NCI-H1930 (cell line): ENCODE measurements at regions not wholly inside any gene's neighbourhood (a gene's known extent, or its start where the extent isn't known, plus 50 kb on each side); places are given as distances from the start of the nearest gene placed in this dataset.
"Not testable (repeated sequence)": the region's sequence is repeated elsewhere in the genome, so short reads cannot be mapped to it uniquely, and the experiment has no call there.

Experiments
- DNase-seq, 2 experiments: peaks; one replicate each; lab custom pipeline; 2025; lab: John Stamatoyannopoulos, UW

GRCh38 chr12:131475012-131475411, 235.9 kb upstream of the SFSWAP start:
- not testable (repeated sequence) for DNase-seq

DNA sequence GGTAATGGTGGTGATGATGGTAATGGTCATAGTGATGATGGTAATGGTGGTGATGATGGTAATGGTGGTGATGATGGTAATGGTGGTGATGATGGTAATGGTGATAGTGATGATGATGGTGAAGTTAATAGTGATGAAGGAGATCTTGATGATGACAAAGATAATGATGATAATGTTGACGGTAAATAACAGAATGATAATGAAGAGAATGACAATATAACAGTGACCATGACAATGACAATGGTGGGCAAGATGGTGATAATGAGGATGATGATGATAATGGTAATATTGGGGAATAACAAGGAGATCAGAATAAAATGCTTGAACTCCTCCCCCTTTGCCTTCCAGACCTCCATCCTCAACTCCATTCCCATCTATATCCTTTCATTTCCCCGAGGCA, 233.3 kb upstream of the SFSWAP start:
- no peak for DNase-seq

- no peak for DNase-seq
Measured at GRCh38 chr12:131478468-131478867, 232.4 kb upstream of the SFSWAP start.

- DNase-seq, result no peak
Measured at GRCh38 chr12:131482199-131482598, 228.7 kb upstream of the SFSWAP start.

GRCh38 chr12:131482686-131483085, 228.2 kb upstream of the SFSWAP start:
- no peak for DNase-seq

GRCh38 chr12:131486451-131487230, 224.2 kb upstream of the SFSWAP start:
- DNase-seq, result no peak

DNA sequence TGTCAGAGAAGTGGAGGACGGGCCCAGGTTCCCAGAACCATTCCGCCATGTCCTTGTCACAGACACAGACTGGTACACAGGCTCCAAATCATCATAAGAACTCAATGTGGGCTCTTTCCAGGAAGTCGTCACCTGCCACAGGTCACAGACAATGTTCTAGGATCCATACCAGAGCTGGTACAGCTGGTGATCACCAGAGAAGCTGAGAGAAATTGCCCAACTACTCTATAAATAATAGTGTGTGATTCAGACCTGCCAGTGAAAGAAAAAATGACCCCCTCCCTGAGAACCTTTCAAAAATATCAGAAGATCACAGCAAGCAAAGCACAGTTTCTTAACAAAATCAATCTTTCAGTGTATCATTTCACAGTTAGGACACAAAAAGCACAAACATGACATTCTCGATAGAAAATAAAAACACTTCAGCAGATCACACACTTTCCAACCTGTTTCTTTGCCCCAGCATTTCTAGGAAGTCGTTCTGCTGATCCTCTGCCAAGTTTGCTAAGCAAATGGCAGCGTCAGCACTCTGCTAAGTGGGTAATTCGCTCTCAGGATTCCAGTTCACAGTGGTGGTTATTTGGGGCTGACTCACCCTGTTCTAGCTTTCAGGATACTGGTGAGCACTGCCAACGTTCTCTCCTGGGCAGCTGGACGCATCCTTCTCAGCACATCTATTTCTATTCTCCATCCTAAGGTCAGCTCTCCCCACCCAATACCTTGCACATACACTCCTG, 223.3 kb upstream of the SFSWAP start:
- no peak for DNase-seq

DNA sequence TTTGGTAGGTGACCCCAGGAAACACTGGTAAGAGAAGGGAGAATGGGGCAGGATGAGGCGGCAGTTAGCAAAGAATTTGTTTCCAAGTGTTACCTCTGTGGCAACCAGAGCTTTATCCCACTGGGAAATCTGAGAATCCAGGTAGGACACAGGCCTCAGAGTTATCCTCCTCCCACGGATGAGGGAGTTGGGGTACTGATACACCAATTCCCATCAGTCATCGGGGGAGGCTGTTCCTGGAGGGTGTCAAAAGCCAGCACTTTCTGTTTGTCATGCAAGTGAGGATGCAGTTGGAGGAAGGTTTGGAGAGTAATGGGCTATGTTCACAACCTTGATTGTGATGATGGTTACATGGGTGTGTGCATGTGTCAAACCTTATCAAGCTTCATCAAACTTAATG, 221.2 kb upstream of the SFSWAP start:
- DNase-seq, result no peak

DNA sequence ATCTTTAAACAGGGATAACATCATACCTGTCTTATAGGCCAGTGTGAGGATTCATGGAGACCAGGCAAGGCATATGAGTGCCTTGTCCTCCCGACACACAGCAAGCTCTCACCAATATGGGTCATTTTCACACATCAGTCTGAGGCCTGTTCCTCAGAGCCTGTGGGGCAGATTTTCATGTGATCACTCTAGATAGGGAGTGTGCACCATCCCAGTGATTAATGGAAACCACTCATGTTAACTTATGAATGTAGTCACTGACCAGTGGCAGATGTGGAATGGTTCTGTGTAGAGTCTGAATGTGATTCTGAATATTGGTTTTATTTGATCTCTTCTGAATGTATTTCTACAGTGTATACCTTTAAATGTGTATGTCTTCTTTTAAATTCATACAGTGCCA, 219.7 kb upstream of the SFSWAP start:
- no peak for DNase-seq

GRCh38 chr12:131491916-131492490, 218.9 kb upstream of the SFSWAP start:
- DNase-seq, result no peak

GRCh38 chr12:131493068-131493826, 217.6 kb upstream of the SFSWAP start:
- no peak for DNase-seq

DNA sequence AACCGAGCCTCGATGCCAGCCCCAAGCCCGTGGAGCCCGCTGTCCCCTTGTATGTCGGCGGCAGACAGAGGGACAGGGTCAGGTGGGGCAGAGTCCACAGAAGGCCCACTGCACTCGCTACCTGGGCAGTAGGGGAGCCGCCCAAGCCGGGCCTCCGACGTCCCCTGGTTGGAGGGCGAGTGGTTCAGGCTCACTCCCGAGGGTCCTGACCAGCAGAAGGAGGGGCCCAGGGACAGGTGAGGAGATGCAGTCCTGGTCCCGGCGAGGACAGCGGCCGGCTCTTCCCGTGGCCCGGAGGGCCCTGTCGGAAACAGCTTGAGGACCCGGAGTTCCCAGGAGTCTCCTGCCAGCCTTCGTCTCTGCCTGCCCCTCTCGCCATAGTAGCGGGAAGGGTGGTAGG, 216.7 kb upstream of the SFSWAP start:
- no peak for DNase-seq

DNA sequence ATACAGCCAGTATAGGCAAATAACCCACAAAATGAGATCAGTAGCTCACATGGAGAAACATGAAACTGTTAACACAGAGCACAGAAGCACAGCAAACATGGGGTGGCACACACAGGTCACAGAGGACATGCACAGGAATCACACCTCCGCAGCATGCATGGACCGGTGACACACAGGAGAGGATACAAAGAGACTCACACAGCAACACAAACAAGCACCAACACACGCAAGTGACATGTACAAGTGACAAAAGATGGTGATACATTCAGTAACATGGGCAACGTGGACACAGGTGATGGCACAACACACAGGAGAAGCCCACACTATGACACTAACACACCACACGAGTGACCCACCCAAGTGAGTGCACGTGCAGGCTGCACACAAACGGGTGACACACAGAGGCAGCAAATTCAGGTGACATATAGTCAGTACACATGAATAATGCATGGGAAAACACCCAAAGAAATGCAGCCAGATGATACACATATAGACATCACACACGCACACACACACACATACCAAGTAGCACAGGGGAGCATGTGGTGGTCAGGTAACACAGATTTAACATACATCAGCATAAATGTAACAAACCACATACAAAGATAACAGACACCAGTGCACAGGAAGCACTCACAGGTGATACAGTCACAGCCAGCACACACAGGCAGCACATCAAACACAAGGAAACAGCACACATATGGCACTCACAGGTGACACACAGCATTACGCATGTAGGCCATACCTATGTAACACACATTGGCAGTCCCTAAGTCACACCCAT, 216.0 kb upstream of the SFSWAP start:
- DNase-seq, result no peak

DNA sequence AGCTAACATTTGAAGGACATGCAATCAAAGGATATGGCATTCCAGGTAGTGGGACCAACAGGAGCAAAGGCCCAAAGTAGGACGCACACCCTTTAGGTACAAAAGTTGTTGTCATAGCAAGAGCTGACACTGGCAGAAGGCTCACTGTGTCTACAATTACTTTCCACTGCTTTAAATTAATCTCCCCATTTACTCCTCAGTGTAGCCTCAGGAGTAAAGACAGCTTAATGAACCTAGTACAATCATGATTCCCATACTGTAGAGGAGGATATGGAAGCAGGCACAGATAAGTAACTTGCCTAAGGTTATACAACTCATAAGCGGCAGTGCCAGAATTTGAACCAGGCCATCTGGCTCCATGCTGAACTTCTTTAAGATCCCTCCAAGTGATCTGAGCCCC, 212.9 kb upstream of the SFSWAP start:
- DNase-seq, result no peak

DNA sequence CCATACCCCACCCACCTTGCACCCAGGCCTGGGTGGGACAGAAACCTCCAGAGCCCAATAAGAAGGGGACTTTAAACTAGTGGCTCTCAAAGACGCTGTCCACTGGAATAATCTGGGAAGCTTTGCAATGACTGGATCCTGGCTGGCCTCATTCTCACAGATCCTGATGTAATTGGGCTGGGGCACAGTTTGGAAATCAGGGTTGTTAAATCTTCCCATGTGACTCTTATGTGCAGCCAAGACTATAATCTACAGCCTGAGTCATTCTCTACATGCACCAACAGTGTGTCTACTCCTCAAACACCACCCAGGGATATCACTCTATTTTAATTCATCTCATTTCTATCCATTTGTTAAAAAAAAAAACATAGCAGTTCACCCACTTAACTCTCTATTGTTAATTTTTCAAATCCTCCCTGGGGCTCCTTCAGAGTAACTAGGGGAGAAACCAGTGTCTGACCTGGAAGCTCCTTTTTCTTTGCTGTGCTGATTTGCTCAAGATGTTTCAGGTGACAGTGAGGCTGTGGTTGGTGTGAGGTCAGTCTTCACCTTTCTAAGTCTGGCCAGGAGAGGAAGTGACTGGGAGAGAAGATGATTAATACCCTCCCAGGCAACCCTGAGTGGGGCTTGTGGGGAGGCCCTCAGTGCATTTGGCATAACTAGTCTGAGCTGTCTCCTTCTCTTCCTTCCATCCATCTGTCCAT, 211.6 kb upstream of the SFSWAP start:
- DNase-seq, result no peak

DNA sequence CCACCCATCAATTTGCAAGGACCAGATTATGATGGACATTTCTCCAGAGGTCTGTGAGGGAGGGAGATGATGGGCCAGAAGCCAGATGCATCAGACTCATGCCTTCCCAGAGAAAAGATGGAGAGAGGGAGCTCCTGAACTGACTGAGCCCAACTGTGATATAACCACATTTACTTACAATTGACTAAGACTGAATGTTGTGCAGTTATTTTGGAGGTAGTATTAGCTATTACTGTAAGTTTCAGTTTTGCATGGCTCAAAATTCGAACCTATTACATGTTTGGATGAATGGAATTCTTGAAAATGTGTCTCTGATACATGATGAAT, 211.1 kb upstream of the SFSWAP start:
- no peak for DNase-seq

- DNase-seq, result no peak
Measured at GRCh38 chr12:131500564-131500963, 210.3 kb upstream of the SFSWAP start.

DNA sequence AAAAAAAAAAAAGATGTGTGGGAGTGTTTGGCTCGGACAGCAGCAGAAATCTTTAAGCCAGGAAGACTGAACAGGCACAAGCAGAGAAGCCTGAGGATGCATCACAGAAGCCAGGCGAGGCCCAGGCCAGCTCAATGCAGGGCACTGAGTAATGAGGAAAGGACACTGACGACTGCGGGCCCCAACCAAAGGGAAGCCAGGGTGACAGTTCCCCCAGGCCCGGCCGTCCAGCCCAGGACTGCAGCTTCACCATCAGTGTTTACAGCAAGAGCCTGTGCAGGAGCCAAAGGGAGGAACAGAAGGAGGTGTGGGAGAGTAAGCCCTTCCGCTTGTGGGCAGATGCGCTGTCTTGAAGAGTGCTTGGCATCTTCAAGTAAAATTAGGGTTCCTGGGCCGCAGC, 205.3 kb upstream of the SFSWAP start:
- no peak for DNase-seq

DNA sequence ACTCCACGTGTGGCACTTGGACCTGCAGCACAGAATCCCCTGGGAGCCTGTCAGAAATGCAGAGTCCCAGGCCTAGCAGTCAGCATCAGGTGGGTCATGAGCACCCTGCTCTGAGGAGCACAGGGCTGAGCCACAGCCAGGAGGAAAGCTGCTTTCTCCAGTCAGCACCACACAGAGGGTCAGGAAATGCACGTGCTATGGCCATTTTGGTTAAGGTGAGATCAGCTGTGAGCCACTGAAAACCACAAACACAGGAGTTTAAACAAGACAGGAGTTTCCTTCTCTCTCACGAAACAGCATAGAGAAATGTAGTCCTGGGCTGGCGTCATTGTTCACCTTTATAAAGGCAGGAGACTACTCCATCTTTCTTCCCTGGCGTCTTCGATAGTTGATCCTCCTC, 204.5 kb upstream of the SFSWAP start:
- no peak for DNase-seq

- DNase-seq, result no peak
Measured at GRCh38 chr12:131507094-131507493, 203.8 kb upstream of the SFSWAP start.

DNA sequence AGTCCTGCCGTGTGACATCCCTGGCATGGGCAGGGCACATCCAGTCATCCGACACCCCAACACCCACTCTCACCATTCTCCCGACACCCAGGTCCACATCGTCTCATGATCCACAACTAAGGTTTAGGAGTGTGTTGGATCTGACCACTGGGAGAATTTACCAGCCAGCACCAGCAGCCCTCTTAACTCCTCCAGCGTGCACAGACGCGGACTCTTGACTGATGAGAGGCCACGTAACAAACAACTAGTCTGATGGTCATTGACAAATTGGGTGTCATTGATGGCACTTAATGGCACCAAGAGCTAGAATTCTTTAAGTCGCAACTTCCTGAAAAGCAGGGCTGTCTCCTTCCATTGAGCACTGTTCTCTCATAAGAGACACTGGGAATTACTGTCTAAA, 203.0 kb upstream of the SFSWAP start:
- DNase-seq, result no peak
